GM21717 (cell line): ENCODE measurements at regions not wholly inside any gene's neighbourhood (a gene's known extent, or its start where the extent isn't known, plus 50 kb on each side); places are given as distances from the start of the nearest gene placed in this dataset.
A peak's percentile ranks its signal among the peaks of the same experiment; 100 is the strongest.
"Not testable (repeated sequence)": the region's sequence is repeated elsewhere in the genome, so short reads cannot be mapped to it uniquely, and the experiment has no call there.

ENCODE experiments used
- ATAC-seq: cut with Tn5 transposase; IDR thresholded peaks from one replicate; pipeline ENCODE4 v1.9.1; 2021; ENCODE audit warnings: mild to moderate bottlenecking, moderate library complexity; ENCODE audit not compliant: unreplicated experiment

DNA sequence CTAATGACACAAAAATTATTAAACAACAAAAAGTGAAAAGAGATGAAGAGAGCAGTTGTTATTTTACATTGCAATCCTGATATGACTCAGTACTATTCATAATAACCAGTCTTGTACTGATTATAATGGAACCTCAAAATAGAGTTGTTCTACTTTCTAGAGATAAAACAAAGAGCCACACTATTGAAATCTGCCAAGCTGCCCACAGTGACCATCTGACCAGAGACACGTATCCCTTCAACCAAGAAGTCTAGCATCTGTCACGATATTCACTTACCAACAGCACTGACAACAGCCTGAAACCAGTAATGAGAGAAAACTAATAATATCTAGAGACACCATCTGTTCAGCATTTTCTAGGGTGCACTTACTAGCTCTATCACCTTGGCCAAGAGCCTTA, 466.7 kb downstream of the NKX6-1 start:
- ATAC-seq, result peak; percentile 81

DNA sequence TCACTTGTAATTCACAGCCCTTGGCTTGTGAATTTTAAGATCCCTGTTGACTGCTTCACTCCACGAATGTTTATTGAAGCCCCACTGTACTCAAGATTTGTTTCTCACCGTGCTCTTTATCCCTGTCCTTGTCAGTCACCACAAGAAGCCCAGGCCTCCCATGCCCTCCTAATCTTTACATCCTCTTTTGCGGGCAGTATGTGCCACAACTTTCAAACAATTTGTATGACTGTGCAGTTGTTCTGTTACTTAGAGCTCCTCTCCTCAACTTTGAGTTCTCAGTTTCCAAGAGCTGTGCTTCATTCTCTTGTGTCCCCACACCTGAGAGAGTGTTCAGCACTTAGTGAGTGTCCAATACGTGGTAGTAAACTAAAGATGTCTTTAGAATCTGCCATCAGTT, 467.7 kb downstream of the NKX6-1 start:
- ATAC-seq, result peak; percentile 61

DNA sequence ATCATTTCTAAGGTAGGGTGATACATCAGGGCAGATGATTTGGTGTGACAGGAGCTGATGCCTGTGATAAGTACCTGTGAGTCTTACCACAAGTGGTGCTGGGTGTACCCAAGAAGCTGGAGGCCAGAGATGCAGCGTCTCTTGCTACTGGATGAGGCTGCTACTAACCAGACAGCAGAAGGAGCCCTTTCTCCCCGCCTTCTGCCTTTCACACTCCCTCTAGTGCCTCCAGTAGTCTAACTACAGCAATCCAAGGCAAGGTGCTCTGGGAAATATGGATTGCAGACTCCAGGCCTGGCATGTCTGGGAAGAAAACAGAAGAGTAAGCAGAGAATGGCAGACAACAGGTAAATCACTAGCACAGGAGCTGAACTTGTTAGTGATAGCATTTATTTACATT, 470.8 kb downstream of the NKX6-1 start:
- ATAC-seq, result no peak

- ATAC-seq, result no peak
These were observed 474.7 kb downstream of the NKX6-1 start for GRCh38 chr4:84024405-84024804.

DNA sequence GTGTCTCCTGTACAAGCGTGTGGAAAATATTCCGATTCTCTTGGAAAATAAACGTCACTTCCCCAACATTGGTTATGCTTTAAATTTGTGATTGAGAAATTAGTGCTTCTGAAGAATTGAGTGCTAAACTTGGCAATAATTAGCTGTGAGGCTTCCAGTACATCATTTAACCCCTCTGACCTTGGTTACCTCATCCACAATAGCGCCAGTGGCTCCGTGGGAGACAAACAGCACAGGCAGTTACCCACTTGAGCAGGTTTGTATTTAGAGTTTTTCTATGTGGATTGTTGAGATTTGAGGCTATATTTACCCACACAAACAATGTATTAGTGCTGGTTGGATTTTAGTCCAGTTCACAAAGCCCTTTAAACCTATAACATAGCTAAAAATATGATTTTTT, 476.5 kb downstream of the NKX6-1 start:
- ATAC-seq, result no peak

- ATAC-seq, result no peak
These were observed 479.5 kb downstream of the NKX6-1 start for GRCh38 chr4:84019626-84020025.

DNA sequence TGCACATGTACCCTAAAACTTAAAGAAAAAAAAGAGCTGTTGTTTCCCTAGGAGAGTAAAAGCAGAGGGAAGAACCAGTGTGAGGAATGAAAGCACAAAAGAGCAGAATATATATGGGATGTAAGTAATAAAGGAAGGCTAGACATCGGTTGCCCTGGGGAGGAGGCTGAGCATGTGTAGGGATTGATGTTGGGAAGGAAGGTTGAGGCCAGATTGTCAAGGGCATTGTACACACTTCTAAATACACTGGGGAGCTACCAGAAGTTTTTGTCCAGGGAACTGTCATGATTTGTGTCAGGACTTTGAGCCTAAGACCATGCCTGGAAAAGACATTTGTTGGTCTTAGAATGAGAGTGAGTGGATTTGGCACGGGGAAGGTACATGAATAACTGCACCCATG, 467.1 kb downstream of the GPAT3 start:
- ATAC-seq, result no peak

GRCh38 chr4:84001876-84002569, 466.1 kb downstream of the GPAT3 start:
- no peak for ATAC-seq

DNA sequence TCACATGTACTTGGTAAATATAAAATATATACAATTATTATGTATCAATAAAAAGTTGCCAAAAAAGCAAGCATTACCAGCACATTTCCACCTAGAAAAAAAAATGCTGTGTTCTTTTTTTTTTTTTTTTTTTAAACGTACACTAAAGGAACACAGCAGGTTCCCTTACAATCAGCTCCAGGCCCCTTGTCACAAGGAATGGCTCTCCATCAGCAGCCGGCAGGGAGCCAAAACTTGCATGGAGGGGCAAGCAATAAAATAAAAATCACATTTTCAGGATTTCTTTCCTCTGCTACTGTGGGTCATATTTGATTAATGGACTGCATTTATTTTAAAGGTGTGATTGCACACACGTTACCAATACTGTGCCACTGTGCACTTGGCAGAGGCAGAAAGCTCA, 460.3 kb downstream of the GPAT3 start:
- no peak for ATAC-seq

DNA sequence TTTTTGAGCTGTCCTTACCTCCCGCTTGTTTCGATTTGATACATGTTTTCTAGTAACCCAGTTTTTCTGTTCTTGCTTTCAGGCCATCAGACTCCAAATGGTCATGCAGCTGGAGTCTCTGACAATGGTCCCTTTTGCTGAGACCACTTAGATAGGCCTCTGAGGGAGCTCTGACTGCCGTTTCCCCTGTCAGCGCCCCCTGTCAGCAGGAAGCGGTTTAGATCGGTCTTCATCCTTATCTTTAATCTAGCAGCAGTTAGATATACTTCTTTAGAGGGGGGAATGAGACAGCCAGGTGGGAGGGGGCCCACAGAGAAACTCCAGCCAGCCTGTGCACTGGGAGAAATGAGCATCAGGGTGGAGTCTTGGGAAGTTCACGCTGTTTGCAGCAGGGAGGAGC, 457.9 kb downstream of the GPAT3 start:
- ATAC-seq, result no peak

DNA sequence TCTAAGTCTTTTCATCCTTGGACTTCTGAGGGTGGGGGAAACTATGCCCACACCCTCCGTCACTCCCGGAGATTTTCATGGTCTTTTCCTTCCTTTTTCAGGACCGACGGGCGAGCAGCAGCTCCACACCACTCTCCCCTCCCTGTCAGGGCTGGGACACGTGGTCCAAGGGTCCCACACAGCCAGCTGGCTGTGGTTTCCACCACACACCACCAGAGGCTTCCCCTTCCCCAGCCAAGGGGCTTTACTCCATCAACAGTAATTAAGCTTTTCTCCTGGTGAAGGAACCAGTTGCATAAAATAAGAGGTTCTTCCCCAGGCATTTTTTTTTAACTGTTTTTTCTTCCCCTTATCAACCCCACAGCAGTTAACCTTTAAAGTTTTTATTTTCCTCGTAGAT, 453.9 kb downstream of the GPAT3 start:
- ATAC-seq, result no peak

GRCh38 chr4:83981156-83981555, 445.2 kb downstream of the GPAT3 start:
- ATAC-seq, result no peak

DNA sequence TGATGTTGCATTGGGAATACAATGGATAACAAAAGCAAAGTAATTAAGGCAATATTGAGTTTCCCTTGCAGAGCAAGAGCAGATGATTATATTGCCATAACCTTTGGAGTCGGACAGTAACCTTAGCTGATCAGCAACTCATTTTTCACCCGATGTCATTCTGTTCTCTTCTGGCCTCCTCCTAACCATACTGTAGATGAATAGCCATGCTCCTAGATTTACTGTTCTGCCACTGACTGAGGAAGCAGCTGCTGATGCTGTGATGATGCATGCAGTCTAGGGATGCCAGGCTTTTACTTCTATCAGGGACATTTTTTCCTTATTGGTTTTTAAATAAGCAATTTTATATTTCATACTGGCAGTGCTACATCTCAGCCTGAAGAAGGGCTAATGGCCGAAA, 443.9 kb downstream of the GPAT3 start:
- no peak for ATAC-seq

GRCh38 chr4:83974111-83974780, 438.3 kb downstream of the GPAT3 start:
- ATAC-seq, result no peak

DNA sequence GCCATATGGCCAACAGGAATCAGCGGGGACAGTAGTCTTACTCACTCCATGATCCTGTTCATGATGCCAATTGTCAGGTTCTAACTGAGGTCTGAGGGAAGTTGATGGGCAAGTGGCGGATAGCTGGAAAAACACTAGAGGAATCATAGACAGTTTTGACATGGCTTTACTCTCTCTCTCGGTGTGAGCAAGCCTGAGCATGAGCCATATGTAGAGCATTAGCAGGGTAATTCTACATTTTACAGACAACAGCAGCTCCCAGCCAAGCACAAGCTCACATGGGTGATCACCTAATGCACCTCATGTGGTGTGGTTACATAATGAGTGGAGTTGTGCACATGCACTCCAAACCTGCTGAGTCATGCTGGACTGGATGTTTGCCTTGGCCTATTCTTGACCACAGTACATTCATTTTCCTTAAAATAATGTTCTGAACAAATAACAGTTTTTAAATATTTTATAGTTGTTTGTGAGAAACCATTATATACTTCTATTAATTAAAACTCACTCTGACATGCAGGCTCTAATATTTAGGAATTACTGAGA, 429.2 kb downstream of the GPAT3 start:
- no peak for ATAC-seq

DNA sequence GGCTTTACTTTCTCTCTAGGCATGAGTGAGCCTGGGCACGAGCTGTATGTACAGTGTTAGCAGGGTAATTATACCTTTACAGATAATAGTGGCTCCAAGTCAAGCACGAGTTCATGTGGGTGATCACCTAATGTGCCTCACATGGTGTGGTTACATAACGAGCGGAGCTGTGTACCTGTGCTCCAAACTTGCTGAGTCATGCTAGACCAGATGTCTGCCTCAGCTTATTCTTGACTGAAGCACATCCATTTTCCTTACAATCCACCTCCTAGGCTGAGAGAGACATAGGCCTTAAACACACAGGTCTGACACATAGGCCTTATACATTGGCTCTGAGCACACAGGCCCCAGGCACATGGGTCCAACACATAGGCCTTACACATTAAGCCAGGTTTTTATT, 426.6 kb downstream of the GPAT3 start:
- ATAC-seq, result no peak

DNA sequence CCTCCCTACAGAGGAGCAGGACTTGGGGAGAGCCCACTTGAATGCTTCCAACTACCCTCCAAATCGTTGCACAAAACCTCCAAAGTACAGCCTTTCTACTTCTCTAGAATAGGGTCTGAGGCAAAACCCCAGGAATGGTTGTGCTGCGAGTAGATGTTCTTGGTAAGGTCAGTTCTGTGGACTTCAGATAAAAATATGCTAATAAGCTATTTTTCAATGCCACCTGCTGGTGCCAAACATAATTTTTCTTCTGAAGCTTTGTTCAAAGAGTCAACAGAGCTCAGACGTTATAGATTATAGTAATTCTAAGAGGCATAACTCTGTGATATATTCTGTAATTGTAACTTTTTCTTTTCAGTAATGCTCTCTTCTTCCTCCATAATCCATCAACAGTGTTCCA, 425.7 kb downstream of the GPAT3 start:
- ATAC-seq, result no peak

DNA sequence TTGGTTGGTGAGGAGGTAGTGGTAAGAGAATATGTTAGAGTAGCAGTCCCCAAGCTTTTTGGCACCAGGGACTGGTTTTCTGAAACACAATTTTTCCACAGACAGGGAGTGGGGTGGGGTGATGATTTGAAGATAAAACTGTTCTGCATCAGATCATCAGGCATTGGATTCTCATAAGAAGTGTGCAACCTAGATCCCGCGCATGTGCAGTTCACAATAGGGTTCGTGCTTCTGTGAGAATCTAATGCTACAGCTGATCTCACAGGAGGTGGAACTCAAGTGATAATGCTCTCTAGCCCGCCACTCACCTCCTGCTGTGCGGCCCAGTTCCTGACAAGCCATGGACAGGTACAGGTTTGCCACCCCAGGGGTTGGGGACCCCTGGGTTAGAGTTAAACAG, 423.3 kb downstream of the GPAT3 start:
- no peak for ATAC-seq

DNA sequence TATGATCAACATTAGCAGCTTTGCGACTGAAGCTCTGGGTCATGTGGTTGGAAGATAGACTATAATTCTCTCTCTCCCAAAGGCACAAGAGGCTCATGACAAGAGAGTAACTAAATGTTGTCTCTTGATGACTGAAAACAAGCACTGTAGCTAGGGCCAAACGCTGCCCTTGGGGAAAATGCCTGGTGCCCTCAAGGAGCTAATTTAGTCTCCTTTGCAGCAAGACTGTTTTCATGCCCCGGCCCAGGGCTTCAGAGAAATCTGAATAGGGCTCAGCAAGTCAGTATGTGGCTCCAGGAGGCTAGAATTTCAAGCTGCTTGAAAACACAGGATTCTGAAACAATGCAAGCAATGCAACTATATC, 411.9 kb downstream of the GPAT3 start:
- ATAC-seq, result no peak

DNA sequence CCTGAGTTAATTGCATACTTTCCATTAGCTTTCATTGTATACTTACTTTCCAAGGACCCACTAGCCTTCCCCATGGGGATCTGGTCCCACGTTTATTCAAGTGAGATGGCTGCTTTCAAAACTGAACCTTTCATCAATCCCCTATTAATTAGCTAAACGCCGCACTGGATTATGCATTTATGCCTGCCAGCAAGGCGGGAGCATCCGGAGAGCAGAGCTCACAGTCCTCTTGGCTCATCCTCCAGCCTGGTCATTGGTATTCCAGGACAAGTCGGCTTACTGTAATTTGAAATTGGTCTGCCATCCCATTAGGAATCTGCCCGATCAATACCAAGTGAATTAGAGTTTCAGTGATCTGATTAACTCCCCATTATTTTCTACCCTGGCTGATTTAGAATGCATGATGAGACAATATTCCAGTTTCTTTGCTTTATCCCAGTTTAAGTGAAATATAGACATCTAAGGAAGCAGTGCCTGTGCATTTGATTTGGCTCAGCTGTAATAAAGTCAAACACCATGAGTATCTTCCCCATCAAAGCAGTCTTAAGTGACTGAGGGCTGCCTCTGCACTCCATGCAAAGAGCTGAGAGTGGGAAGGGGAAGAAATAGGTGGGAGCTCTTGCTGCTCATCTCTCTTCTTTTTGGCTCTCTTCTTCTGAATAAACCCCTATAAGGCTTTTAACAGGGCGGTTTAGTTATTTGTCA, 411.4 kb downstream of the GPAT3 start:
- ATAC-seq, result no peak

DNA sequence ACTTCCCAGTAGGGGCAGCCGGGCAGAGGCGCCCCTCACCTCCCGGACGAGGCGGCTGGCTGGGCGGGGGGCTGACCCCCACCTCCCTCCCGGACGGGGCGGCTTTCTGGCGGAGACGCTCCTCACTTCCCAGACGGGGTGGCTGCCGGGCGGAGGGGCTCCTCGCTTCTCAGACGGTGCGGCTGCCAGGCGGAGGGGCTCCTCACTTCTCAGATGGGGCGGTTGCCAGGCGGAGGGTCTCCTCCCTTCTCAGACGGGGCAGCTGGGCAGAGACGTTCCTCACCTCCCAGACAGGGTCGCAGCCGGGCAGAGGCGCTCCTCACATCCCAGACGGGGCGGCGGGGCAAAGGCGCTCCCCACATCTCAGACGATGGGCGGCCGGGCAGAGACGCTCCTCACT, 407.8 kb downstream of the GPAT3 start:
- ATAC-seq, result not testable (repeated sequence)
